Endodermal cell (in vitro differentiated cells): ENCODE measurements at regions not wholly inside any gene's neighbourhood (a gene's known extent, or its start where the extent isn't known, plus 50 kb on each side); places are given as distances from the start of the nearest gene placed in this dataset.

ENCODE experiments used
- DNase-seq: peaks from one replicate; pipeline ENCODE4 v3.0.0-alpha.2; 2017
- H3K27ac ChIP-seq: 2 replicates; pipeline ENCODE4 v1.5.1; 2013; ENCODE audit warnings: mild to moderate bottlenecking, low read depth, low read length, moderate library complexity
- H3K27me3 ChIP-seq: 2 replicates; pipeline ENCODE4 v1.6.1; 2013; ENCODE audit warnings: mild to moderate bottlenecking, low read length, moderate library complexity; ENCODE audit not compliant: insufficient read depth, control insufficient read depth, poor library complexity, severe bottlenecking
- H3K36me3 ChIP-seq: 2 replicates; pipeline ENCODE4 v1.7.0; 2013; ENCODE audit warnings: mild to moderate bottlenecking, low read length, moderate library complexity; ENCODE audit not compliant: control insufficient read depth, insufficient read depth
- H3K4me1 ChIP-seq: one replicate; pipeline ENCODE4 v1.7.0; 2013; ENCODE audit warnings: low read length; ENCODE audit not compliant: control insufficient read depth, insufficient read depth
- H3K4me3 ChIP-seq: 2 replicates; pipeline ENCODE4 v1.5.1; 2013; ENCODE audit warnings: mild to moderate bottlenecking, low read length, moderate library complexity
- H3K9ac ChIP-seq: 2 replicates; pipeline ENCODE4 v1.6.1; 2013; ENCODE audit warnings: mild to moderate bottlenecking, low read length, moderate library complexity; ENCODE audit not compliant: poor library complexity, severe bottlenecking; ENCODE audit errors: extremely low read depth
- H3K9me3 ChIP-seq: 2 replicates; pipeline ENCODE4 v1.6.1; 2013; ENCODE audit warnings: mild to moderate bottlenecking, low read length, moderate library complexity; ENCODE audit not compliant: control insufficient read depth
- H3K27ac Mint-ChIP-seq: 2 replicates; pipeline ENCODE4 v1.8.0; 2020; ENCODE audit warnings: mixed read lengths
- H3K27me3 Mint-ChIP-seq: 2 replicates; pipeline ENCODE4 v1.8.0; 2021; ENCODE audit warnings: mild to moderate bottlenecking, mixed read lengths; ENCODE audit not compliant: insufficient read depth
- H3K36me3 Mint-ChIP-seq: 2 replicates; pipeline ENCODE4 v1.8.0; 2020; ENCODE audit warnings: low read depth, mixed read lengths
- H3K4me1 Mint-ChIP-seq: 2 replicates; pipeline ENCODE4 v1.8.0; 2020; ENCODE audit warnings: mixed read lengths
- H3K4me3 Mint-ChIP-seq: 2 replicates; pipeline ENCODE4 v1.8.0; 2020; ENCODE audit warnings: mild to moderate bottlenecking, moderate library complexity, mixed read lengths
- H3K9me3 Mint-ChIP-seq: 2 replicates; pipeline ENCODE4 v1.8.0; 2020; ENCODE audit warnings: mild to moderate bottlenecking, mixed read lengths
- WGBS, 2 experiments: methylation state at CpG; one replicate each; pipeline versions ENCODE4 v1.1.5 to v1.1.7; 2013; ENCODE audit warnings: missing lambda C conversion rate in 2 of 2, mixed read lengths in 1 of 2; ENCODE audit not compliant: insufficient coverage in 1 of 2, insufficient read length in 1 of 2; 5-methylcytosine and 5-hydroxymethylcytosine counted together
- TF ChIP-seq, protein P1 (sequence below): fragments of 200-600 bp; sonication (generic); conservative IDR thresholded peaks from 2 replicates; pipeline ENCODE4 v1.5.0; 2021; ENCODE audit warnings: antibody characterized with exemption, mild to moderate bottlenecking

DNA sequence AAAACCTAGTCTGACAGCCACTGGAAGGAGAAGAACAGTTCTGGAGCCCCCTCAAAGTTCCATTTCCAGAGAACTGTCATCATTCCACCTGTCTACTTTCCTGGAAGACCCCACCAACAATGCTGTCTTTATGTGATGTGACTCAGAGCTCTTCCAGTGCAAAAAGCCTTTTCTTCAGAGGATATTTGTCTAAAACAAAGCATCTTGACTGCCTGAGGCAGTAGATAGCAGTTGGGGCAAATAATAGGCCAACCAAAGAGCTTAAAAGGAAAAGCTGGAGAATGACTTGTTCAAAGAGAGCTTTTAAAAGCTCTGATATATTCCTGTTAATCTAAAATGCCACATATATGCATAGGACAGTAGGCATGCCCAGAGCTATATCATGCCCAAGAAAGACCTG, 62.6 kb downstream of the MIS18A start:
- Histone ChIP-seq H3K27me3 (no peaks in the 10 kb centered on the region), H3K9me3 (no peaks in the 10 kb centered on the region), H3K9ac (no peak overlapping the region), H3K4me3 (no peak overlapping the region), H3K27ac (no peak overlapping the region), H3K4me1 (no peaks in the 10 kb centered on the region), H3K36me3 (no peaks in the 10 kb centered on the region)
- H3K27me3 Mint-ChIP-seq, result peaks cover 2% of the 10 kb centered on the region
- DNase-seq, result no peak
- no peak overlapping the region for H3K4me3 Mint-ChIP-seq
- H3K36me3 Mint-ChIP-seq, result no peaks in the 10 kb centered on the region
- TF ChIP-seq, protein P1, sequence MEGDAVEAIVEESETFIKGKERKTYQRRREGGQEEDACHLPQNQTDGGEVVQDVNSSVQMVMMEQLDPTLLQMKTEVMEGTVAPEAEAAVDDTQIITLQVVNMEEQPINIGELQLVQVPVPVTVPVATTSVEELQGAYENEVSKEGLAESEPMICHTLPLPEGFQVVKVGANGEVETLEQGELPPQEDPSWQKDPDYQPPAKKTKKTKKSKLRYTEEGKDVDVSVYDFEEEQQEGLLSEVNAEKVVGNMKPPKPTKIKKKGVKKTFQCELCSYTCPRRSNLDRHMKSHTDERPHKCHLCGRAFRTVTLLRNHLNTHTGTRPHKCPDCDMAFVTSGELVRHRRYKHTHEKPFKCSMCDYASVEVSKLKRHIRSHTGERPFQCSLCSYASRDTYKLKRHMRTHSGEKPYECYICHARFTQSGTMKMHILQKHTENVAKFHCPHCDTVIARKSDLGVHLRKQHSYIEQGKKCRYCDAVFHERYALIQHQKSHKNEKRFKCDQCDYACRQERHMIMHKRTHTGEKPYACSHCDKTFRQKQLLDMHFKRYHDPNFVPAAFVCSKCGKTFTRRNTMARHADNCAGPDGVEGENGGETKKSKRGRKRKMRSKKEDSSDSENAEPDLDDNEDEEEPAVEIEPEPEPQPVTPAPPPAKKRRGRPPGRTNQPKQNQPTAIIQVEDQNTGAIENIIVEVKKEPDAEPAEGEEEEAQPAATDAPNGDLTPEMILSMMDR, result no peak
- H3K27ac Mint-ChIP-seq, result no peak overlapping the region
- peaks cover 1% of the 10 kb centered on the region for H3K4me1 Mint-ChIP-seq
- peaks cover 13% of the 10 kb centered on the region for H3K9me3 Mint-ChIP-seq

DNA sequence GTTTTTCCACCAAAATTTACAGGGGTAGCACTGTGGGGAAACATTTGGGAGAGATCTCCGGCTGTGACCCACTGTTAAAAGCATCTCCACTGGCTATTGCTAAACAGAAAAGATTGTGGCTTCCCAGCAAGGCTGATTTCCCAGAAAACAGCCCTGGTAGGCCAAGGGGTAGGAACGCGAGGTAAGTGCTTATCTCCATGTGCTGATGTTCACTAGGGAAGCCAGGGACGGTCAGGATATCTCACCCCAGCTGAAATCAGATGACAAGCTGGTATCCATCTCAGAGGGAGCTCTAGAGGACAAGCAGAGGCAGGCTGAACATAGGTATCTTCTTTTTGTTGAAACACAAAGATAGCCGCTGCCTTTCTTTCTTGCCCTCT, 63.6 kb downstream of the MIS18A start:
- H3K4me3 Mint-ChIP-seq, result no peak overlapping the region
- H3K27me3 ChIP-seq, result no peaks in the 10 kb centered on the region
- H3K36me3 Mint-ChIP-seq, result no peaks in the 10 kb centered on the region
- TF ChIP-seq, protein P1, result no peak
- no peak overlapping the region for H3K4me3 ChIP-seq
- H3K27me3 Mint-ChIP-seq, result peaks cover 2% of the 10 kb centered on the region
- H3K27ac Mint-ChIP-seq, result no peak overlapping the region
- no peaks in the 10 kb centered on the region for H3K36me3 ChIP-seq
- 83 to 94% methylated on average over 5 of the region's 5 CpGs for WGBS, 2 experiments
- no peaks in the 10 kb centered on the region for H3K9me3 ChIP-seq
- H3K4me1 Mint-ChIP-seq, result peaks cover 1% of the 10 kb centered on the region
- no peaks in the 10 kb centered on the region for H3K4me1 ChIP-seq
- DNase-seq, result no peak
- peaks cover 12% of the 10 kb centered on the region for H3K9me3 Mint-ChIP-seq
- no peak overlapping the region for H3K9ac ChIP-seq
- no peak overlapping the region for H3K27ac ChIP-seq

DNA sequence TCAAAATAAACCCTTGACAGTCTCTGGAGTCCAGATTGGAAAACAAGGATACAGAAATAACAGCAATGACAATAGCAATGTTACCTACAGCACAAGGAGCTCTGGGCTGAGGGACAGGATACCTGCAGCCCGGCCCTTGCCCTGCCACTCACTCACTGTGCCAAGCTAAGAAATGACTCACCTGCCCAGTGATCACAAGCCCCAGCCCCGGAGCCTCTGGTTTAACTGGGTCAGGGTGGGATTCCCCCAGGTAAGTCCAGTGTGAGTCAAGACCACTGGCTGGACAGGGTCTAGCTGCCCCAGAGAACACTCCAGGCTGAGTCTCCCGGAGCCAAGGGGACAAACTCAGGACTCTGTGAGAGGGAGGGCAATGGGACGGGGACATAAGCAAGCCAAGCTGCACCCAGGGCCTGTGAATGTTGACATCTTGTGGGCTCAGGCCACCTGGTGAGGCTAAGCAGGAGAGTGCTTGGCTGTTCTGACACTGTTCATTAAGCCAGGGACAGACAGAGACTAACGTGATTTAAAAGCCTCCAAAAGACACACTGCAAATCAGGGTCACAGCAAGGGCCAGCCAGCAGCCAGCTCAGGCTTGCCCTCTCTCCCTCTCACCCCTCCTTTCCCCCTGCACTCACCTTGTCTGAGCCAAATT, 64.1 kb downstream of the MIS18A start:
- no peaks in the 10 kb centered on the region for H3K4me1 ChIP-seq
- no peaks in the 10 kb centered on the region for H3K27me3 ChIP-seq
- H3K9me3 Mint-ChIP-seq, result peaks cover 10% of the 10 kb centered on the region
- H3K27me3 Mint-ChIP-seq, result peaks cover 2% of the 10 kb centered on the region
- H3K9ac ChIP-seq, result no peak overlapping the region
- H3K4me3 ChIP-seq, result no peak overlapping the region
- TF ChIP-seq, protein P1, result no peak
- no peak for DNase-seq
- no peaks in the 10 kb centered on the region for H3K36me3 Mint-ChIP-seq
- no peak overlapping the region for H3K4me3 Mint-ChIP-seq
- WGBS, 2 experiments, result 84 to 100% methylated on average over 1 to 5 of the region's 5 CpGs
- peaks cover 1% of the 10 kb centered on the region for H3K4me1 Mint-ChIP-seq
- no peak overlapping the region for H3K27ac Mint-ChIP-seq
- no peaks in the 10 kb centered on the region for H3K9me3 ChIP-seq
- no peak overlapping the region for H3K27ac ChIP-seq
- no peaks in the 10 kb centered on the region for H3K36me3 ChIP-seq
